Peyer's patch (tissue), 4 donors: ENCODE measurements at regions not wholly inside any gene's neighbourhood (a gene's known extent, or its start where the extent isn't known, plus 50 kb on each side); places are given as distances from the start of the nearest gene placed in this dataset.

Source experiments
- POLR2A ChIP-seq, 2 donors: fragments of 450-650 bp; IDR thresholded peaks; one replicate each; pipeline ENCODE4 v1.5.1; 2017; ENCODE audit warnings: antibody characterized with exemption in 2 of 2, mild to moderate bottlenecking in 2 of 2, moderate library complexity in 2 of 2
- TF ChIP-seq, protein P1 (sequence below), 6 experiments: fragments of 450-650 bp in 4 of 6; fragments of 200-600 bp in 2 of 6; sonication (generic) in 1 of 6; IDR thresholded peaks; one replicate each; pipeline ENCODE4 v1.5.1; 2017 to 2019; ENCODE audit warnings: antibody characterized with exemption in 6 of 6, mild to moderate bottlenecking in 3 of 6, moderate library complexity in 1 of 6

DNA sequence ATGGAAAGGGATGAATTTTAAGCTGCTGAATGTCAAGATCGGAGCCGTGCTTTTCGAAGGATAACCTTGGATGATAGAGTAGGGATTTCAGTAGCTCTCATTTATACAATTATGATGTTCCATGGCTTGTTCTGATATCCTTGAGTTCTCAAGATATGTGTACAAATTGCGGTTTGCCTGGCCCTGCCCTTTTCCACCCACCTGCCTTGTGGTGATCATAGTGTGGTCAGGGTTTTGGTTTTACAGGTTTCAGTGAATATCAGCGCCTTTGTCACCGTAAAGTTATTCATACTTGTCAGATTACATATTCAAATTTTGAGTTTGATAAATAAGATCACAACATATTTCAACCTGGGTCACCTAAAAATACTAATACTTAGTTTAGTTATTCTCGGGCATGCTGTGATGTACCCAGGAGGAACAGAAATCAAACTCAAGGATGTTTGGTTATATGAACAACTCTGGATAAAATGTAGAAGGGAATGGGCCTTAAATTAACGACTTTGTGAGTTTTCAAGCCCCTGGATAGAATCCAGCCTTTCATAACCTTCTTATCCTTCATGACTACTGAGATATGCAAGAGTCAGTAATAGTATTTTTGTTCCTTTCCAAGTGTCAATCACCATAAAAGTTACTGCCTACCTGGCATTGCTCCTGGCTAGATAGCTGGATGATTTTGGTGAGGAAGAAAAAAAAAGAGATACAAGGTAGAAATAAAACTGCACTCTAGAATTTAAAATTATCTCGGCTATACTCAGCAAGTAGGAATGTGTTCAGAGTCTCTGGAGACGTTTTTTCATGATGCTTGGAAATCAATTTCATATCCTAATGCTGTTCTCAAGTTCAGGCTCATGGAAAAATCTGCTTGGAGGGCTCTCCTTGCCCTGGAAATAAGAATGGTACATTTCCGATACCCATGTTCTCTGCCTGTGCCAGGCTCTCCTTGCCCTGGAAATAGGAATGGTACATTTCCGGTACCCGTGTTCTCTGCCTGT, 209.2 kb upstream of the TPRG1 start:
- TF ChIP-seq, protein P1, sequence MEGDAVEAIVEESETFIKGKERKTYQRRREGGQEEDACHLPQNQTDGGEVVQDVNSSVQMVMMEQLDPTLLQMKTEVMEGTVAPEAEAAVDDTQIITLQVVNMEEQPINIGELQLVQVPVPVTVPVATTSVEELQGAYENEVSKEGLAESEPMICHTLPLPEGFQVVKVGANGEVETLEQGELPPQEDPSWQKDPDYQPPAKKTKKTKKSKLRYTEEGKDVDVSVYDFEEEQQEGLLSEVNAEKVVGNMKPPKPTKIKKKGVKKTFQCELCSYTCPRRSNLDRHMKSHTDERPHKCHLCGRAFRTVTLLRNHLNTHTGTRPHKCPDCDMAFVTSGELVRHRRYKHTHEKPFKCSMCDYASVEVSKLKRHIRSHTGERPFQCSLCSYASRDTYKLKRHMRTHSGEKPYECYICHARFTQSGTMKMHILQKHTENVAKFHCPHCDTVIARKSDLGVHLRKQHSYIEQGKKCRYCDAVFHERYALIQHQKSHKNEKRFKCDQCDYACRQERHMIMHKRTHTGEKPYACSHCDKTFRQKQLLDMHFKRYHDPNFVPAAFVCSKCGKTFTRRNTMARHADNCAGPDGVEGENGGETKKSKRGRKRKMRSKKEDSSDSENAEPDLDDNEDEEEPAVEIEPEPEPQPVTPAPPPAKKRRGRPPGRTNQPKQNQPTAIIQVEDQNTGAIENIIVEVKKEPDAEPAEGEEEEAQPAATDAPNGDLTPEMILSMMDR (IDR thresholded peaks at IDR 0.05): no peak
- TF ChIP-seq POLR2A (IDR thresholded peaks at IDR 0.05): no peak
